GM20000 (cell line): ENCODE measurements at regions not wholly inside any gene's neighbourhood (a gene's known extent, or its start where the extent isn't known, plus 50 kb on each side); places are given as distances from the start of the nearest gene placed in this dataset.

Experiments
- DNase-seq: peaks from one replicate; pipeline ENCODE4 v3.0.0; 2012; ENCODE audit warnings: low spot score
- CTCF ChIP-seq: IDR thresholded peaks from 2 replicates; pipeline ENCODE4 v1.5.1; 2012; ENCODE audit warnings: mild to moderate bottlenecking, control low read depth; ENCODE audit errors: extremely low read depth, missing control alignments

GRCh38 chr1:239956263-239956662, 135.4 kb upstream of the FMN2 start:
- no peak for DNase-seq
- no peak for TF ChIP-seq CTCF

GRCh38 chr1:239958063-239958462, 133.6 kb upstream of the FMN2 start:
- no peak for TF ChIP-seq CTCF
- no peak for DNase-seq

GRCh38 chr1:239960366-239960765, 131.3 kb upstream of the FMN2 start:
- no peak for DNase-seq
- no peak for TF ChIP-seq CTCF

- DNase-seq, result no peak
- TF ChIP-seq CTCF, result no peak
Observed at GRCh38 chr1:239963856-239964255, 127.8 kb upstream of the FMN2 start.

GRCh38 chr1:239976130-239976968, 115.3 kb upstream of the FMN2 start:
- TF ChIP-seq CTCF, result peak; percentile 94
- peak; percentile 49 for DNase-seq

- no peak for DNase-seq
- no peak for TF ChIP-seq CTCF
Observed at GRCh38 chr1:239977416-239977815, 114.3 kb upstream of the FMN2 start.

- no peak for TF ChIP-seq CTCF
- DNase-seq, result no peak
Observed at GRCh38 chr1:239979456-239979855, 112.2 kb upstream of the FMN2 start.
